ENCODE measurements at regions not wholly inside any gene's neighbourhood (a gene's known extent, or its start where the extent isn't known, plus 50 kb on each side); places are given as distances from the start of the nearest gene placed in this dataset.

- TF ChIP-seq ZEB1 (IDR thresholded peaks at IDR 0.05; ENCODE audit: insufficient replicate concordance, low read depth) (no peak), ZNF138 (CRISPR knock-in tag; IDR thresholded peaks at IDR 0.05; ENCODE audit: low read depth) (no peak), SMARCC2 (IDR thresholded peaks at IDR 0.05) (no peak), ZNF337 (CRISPR knock-in tag; IDR thresholded peaks at IDR 0.05; ENCODE audit: borderline replicate concordance, low read depth) (no peak), ZNF770 (CRISPR knock-in tag; IDR thresholded peaks at IDR 0.05) (no peak), DNMT3B (CRISPR knock-in tag; conservative IDR thresholded peaks at IDR 0.05) (no peak), EZH2 (conservative IDR thresholded peaks at IDR 0.05; ENCODE audit: low read depth, low read length) (no peak), NAIF1 (CRISPR knock-in tag; IDR thresholded peaks at IDR 0.05; ENCODE audit: borderline replicate concordance) (no peak), ZBTB7A (CRISPR knock-in tag; IDR thresholded peaks at IDR 0.05) (no peak), CREM (IDR thresholded peaks at IDR 0.05) (no peak), CREM (CRISPR knock-in tag; IDR thresholded peaks at IDR 0.05) (no peak), JUND (CRISPR knock-in tag; IDR thresholded peaks at IDR 0.05) (no peak), CHCHD3 (CRISPR knock-in tag; IDR thresholded peaks at IDR 0.05) (no peak), RFX5 (IDR thresholded peaks at IDR 0.05; ENCODE audit: low read depth, low read length) (no peak), GABPA (IDR thresholded peaks at IDR 0.05; ENCODE audit: low read depth, low read length) (no peak), GABPA (CRISPR knock-in tag; IDR thresholded peaks at IDR 0.05; ENCODE audit: low read depth) (no peak)
These were observed 140.7 kb upstream of the PTBP2 start (continued) for GRCh38 chr1:96580920-96581319.

GRCh38 chr1:96581772-96582171 is 139.8 kb upstream of the PTBP2 start:
- intact Hi-C loops (cut with micrococcal nuclease; ENCODE audit: unreplicated experiment), result no loop called here
- POLR2A ChIA-PET, result no interaction called here
- BruUV-seq (replicated peaks), result no TSS peak

More at GRCh38 chr1:96581772-96582171, 139.8 kb upstream of the PTBP2 start:
- WGBS (ENCODE audit: low lambda C conversion rate), result 13% methylated on average over 7 of the region's 7 CpGs
- no peak overlapping the region for H2AFZ ChIP-seq (ENCODE audit: low read length)
- no peaks in the 10 kb centered on the region for H3K9me3 ChIP-seq (ENCODE audit: low read length)
- H3K27ac ChIP-seq (ENCODE audit: extremely low read length, insufficient read depth, low read length), result no peak overlapping the region
- H3K79me2 ChIP-seq (ENCODE audit: insufficient read depth, low read length), result no peaks in the 10 kb centered on the region
- no peak overlapping the region for H3K4me2 ChIP-seq (ENCODE audit: low read depth, low read length)
- no peaks in the 10 kb centered on the region for H3K27me3 ChIP-seq (ENCODE audit: control insufficient read depth in 1 of 2, insufficient read depth in 2 of 2, low read length in 2 of 2)
- CTCF ChIA-PET (ENCODE audit: low intra/inter-chr PET ratio, low total read pairs), result no interaction called here
- FAIRE-seq (no peak), DNase-seq (ENCODE audit: low spot score) (no peak), ATAC-seq (no peak)
- no peak overlapping the region for H3K4me3 ChIP-seq (replicated peaks in 1 of 3; ENCODE audit: insufficient read depth in 1 of 3, low read depth in 2 of 3, low read length in 3 of 3)
- no peaks in the 10 kb centered on the region for H3K36me3 ChIP-seq (replicated peaks in 1 of 2; ENCODE audit: control insufficient read depth in 1 of 2, insufficient read depth in 2 of 2, low read length in 2 of 2)
- TF ChIP-seq ZHX2 (IDR thresholded peaks at IDR 0.05; ENCODE audit: low read depth) (no peak), ZHX2 (CRISPR knock-in tag; IDR thresholded peaks at IDR 0.05; ENCODE audit: borderline replicate concordance) (no peak), GATA4 (IDR thresholded peaks at IDR 0.05; ENCODE audit: borderline replicate concordance, low read depth) (no peak)
- no peaks in the 10 kb centered on the region for H3K4me1 ChIP-seq (ENCODE audit: insufficient read depth, low read length)
- no peaks in the 10 kb centered on the region for H4K20me1 ChIP-seq (ENCODE audit: insufficient read depth, low read length)
- H3K9ac ChIP-seq (ENCODE audit: insufficient read depth, low read depth, low read length), result no peak overlapping the region
- in situ Hi-C loops (cut with HindIII; ENCODE audit: extremely low pct_ligation_motif_present, low pct_unique_long_range_greater_than_20kb), result no loop called here
